HG03196 (cell line): ENCODE measurements at regions not wholly inside any gene's neighbourhood (a gene's known extent, or its start where the extent isn't known, plus 50 kb on each side); places are given as distances from the start of the nearest gene placed in this dataset.
"Not testable (repeated sequence)": the region's sequence is repeated elsewhere in the genome, so short reads cannot be mapped to it uniquely, and the experiment has no call there.

Experiments
- ATAC-seq: cut with Tn5 transposase; IDR thresholded peaks from one replicate; pipeline ENCODE4 v1.9.1; 2021; ENCODE audit not compliant: unreplicated experiment

GRCh38 chr13:97719736-97720135 lies 233.7 kb upstream of the IPO5 start:
- no peak for ATAC-seq

GRCh38 chr13:97720896-97721295 lies 232.6 kb upstream of the IPO5 start:
- ATAC-seq, result no peak

GRCh38 chr13:97723655-97724054 lies 229.8 kb upstream of the IPO5 start:
- ATAC-seq, result no peak

- no peak for ATAC-seq
These were observed 229.0 kb upstream of the IPO5 start for GRCh38 chr13:97724450-97724849.

- no peak for ATAC-seq
These were observed 226.7 kb upstream of the IPO5 start for GRCh38 chr13:97726664-97727280.

- ATAC-seq, result no peak
These were observed 225.5 kb upstream of the IPO5 start for GRCh38 chr13:97727991-97728390.

- ATAC-seq, result no peak
These were observed 217.0 kb upstream of the IPO5 start for GRCh38 chr13:97736436-97736835.

- ATAC-seq, result no peak
These were observed 211.4 kb upstream of the IPO5 start for GRCh38 chr13:97742084-97742483.

- no peak for ATAC-seq
These were observed 209.5 kb upstream of the IPO5 start for GRCh38 chr13:97743938-97744337.

GRCh38 chr13:97746649-97747048 lies 206.8 kb upstream of the IPO5 start:
- no peak for ATAC-seq

- no peak for ATAC-seq
These were observed 204.3 kb upstream of the IPO5 start for GRCh38 chr13:97749174-97749573.

GRCh38 chr13:97751477-97751876 lies 202.0 kb upstream of the IPO5 start:
- no peak for ATAC-seq

GRCh38 chr13:97752961-97753668 lies 200.4 kb upstream of the IPO5 start:
- ATAC-seq, result no peak

- no peak for ATAC-seq
These were observed 199.4 kb upstream of the IPO5 start for GRCh38 chr13:97753942-97754670.

- ATAC-seq, result no peak
These were observed 195.7 kb upstream of the IPO5 start for GRCh38 chr13:97757807-97758206.

GRCh38 chr13:97758317-97758716 lies 195.2 kb upstream of the IPO5 start:
- ATAC-seq, result no peak

- ATAC-seq, result no peak
These were observed 191.5 kb upstream of the IPO5 start for GRCh38 chr13:97761796-97762540.

- ATAC-seq, result no peak
These were observed 186.7 kb upstream of the IPO5 start for GRCh38 chr13:97766749-97767148.

GRCh38 chr13:97768134-97768533 lies 185.3 kb upstream of the IPO5 start:
- ATAC-seq, result no peak

- ATAC-seq, result not testable (repeated sequence)
These were observed 183.2 kb upstream of the IPO5 start for GRCh38 chr13:97770231-97770630.

- ATAC-seq, result not testable (repeated sequence)
These were observed 181.0 kb upstream of the IPO5 start for GRCh38 chr13:97772466-97772865.
